Osteocyte (in vitro differentiated cells): ENCODE measurements at regions not wholly inside any gene's neighbourhood (a gene's known extent, or its start where the extent isn't known, plus 50 kb on each side); places are given as distances from the start of the nearest gene placed in this dataset.

Source experiments
- DNase-seq: peaks from one replicate; pipeline ENCODE4 v3.0.0; 2021; ENCODE audit warnings: mixed read lengths; ENCODE audit not compliant: unreplicated experiment; ENCODE audit errors: extremely low spot score
- H3K27ac Mint-ChIP-seq: one replicate; pipeline ENCODE4 v1.8.0; 2021; ENCODE audit warnings: mild to moderate bottlenecking, mixed read lengths; ENCODE audit not compliant: unreplicated experiment
- H3K27me3 Mint-ChIP-seq: one replicate; pipeline ENCODE4 v1.8.0; 2021; ENCODE audit warnings: mixed read lengths; ENCODE audit not compliant: unreplicated experiment
- H3K36me3 Mint-ChIP-seq: one replicate; pipeline ENCODE4 v1.8.0; 2021; ENCODE audit warnings: mixed read lengths; ENCODE audit not compliant: unreplicated experiment
- H3K4me1 Mint-ChIP-seq: one replicate; pipeline ENCODE4 v1.8.0; 2021; ENCODE audit warnings: mixed read lengths; ENCODE audit not compliant: unreplicated experiment
- H3K4me3 Mint-ChIP-seq: one replicate; pipeline ENCODE4 v1.8.0; 2021; ENCODE audit warnings: mild to moderate bottlenecking, moderate library complexity, mixed read lengths; ENCODE audit not compliant: unreplicated experiment
- H3K9me3 Mint-ChIP-seq: one replicate; pipeline ENCODE4 v1.8.0; 2021; ENCODE audit warnings: mixed read lengths; ENCODE audit not compliant: unreplicated experiment
- CTCF ChIP-seq: fragments of 200-600 bp; sonication (generic); IDR thresholded peaks from 2 replicates; pipeline ENCODE4 v1.5.0; 2021; ENCODE audit warnings: antibody characterized with exemption, mild to moderate bottlenecking, moderate library complexity

DNA sequence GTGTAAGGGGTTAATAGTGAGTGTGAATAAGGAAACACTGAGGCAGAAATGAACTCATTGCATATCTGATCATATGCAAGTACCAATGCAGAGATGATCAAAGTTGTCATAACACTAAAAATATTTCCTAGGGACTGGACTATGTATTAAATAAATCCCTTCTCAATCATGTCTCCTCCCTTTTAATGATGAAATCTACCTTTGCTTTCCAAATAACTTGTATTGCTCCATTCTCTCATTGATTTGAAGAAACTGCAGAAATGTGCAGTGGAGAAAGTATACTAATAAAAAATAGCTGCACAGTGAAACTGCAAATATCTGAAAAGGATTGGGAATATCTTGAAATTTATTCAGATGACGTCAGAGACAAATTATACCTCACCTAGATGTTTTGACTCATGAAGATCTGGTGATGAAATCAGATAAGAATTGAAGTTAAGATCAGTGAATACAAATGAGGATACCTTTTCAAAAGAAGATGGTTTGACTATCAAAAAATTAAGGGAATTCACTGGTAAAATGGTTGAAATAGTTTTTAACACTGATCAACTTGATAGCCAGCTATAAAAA lies 1264.9 kb upstream of the USP15 start:
- Mint-ChIP-seq H3K4me1 (no peaks in the 10 kb centered on the region), H3K9me3 (peaks cover 4% of the 10 kb centered on the region), H3K36me3 (no peaks in the 10 kb centered on the region), H3K4me3 (no peak overlapping the region), H3K27ac (no peak overlapping the region), H3K27me3 (no peaks in the 10 kb centered on the region)
- no peak for DNase-seq
- no peak for TF ChIP-seq CTCF

DNA sequence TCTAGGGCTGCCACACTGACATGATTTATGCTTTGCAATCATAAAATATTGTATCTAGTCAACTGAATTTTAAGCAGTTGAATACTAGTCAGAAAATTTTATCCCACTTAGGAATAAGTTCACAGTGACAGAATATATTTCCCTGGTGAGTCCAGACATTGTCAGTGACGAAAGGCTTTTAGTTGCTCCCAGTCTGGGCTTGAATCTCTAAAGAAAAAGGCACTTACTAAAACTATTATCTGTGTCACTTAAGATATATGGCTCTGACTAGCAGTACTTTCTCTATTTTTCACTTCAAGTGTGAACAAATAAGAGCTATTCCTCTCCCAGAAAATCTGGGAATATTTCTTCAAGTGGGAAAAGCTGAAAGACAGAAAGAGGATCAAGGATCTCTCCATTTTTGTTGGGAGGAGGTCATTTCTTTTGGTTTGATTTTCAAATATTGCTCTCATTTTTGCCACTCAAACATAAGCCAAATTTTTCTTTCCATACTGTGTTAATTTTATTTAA lies 1262.3 kb upstream of the USP15 start:
- no peak for DNase-seq
- Mint-ChIP-seq H3K27me3 (no peaks in the 10 kb centered on the region), H3K27ac (no peak overlapping the region), H3K4me1 (no peaks in the 10 kb centered on the region), H3K4me3 (no peak overlapping the region), H3K9me3 (peaks cover 4% of the 10 kb centered on the region), H3K36me3 (no peaks in the 10 kb centered on the region)
- no peak for TF ChIP-seq CTCF

DNA sequence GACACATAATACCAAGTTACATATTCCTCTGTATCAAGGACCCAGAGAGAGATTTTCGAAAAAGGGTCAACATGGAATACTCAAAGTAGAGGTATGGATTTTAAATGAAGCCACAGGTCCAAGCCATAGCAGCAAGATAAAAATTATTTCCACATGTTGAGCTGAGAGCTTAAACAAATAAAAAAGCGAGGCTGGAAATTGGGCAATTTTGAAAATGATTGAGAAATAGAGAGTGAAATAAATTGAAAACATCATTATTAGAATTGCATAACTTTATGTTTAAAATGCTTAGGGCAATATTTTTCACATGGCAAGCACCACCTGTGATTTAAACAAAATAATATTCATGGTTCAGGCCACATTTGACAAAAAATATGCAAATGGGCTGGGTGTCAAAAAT lies 1251.0 kb upstream of the USP15 start:
- no peaks in the 10 kb centered on the region for H3K27me3 Mint-ChIP-seq
- H3K4me3 Mint-ChIP-seq = no peak overlapping the region
- H3K36me3 Mint-ChIP-seq = no peaks in the 10 kb centered on the region
- DNase-seq = no peak
- no peak for TF ChIP-seq CTCF
- no peak overlapping the region for H3K27ac Mint-ChIP-seq
- H3K9me3 Mint-ChIP-seq = no peaks in the 10 kb centered on the region
- H3K4me1 Mint-ChIP-seq = no peaks in the 10 kb centered on the region

- DNase-seq = no peak
- H3K9me3 Mint-ChIP-seq = peaks cover 5% of the 10 kb centered on the region
- H3K27ac Mint-ChIP-seq = no peak overlapping the region
- no peak for TF ChIP-seq CTCF
- no peaks in the 10 kb centered on the region for H3K36me3 Mint-ChIP-seq
- H3K27me3 Mint-ChIP-seq = no peaks in the 10 kb centered on the region
- no peaks in the 10 kb centered on the region for H3K4me1 Mint-ChIP-seq
- H3K4me3 Mint-ChIP-seq = no peak overlapping the region
Observed at GRCh38 chr12:61011767-61012423, 1248.3 kb upstream of the USP15 start.

- no peak overlapping the region for H3K27ac Mint-ChIP-seq
- H3K27me3 Mint-ChIP-seq = no peaks in the 10 kb centered on the region
- H3K4me3 Mint-ChIP-seq = no peak overlapping the region
- peaks cover 23% of the 10 kb centered on the region for H3K9me3 Mint-ChIP-seq
- H3K4me1 Mint-ChIP-seq = no peaks in the 10 kb centered on the region
- DNase-seq = no peak
- TF ChIP-seq CTCF = no peak
- H3K36me3 Mint-ChIP-seq = no peaks in the 10 kb centered on the region
Observed at GRCh38 chr12:61018571-61018970, 1241.6 kb upstream of the USP15 start.
